Effector memory CD8-positive, alpha-beta T cell (primary cell): ENCODE measurements at regions not wholly inside any gene's neighbourhood (a gene's known extent, or its start where the extent isn't known, plus 50 kb on each side); places are given as distances from the start of the nearest gene placed in this dataset.
"Not testable (repeated sequence)": the region's sequence is repeated elsewhere in the genome, so short reads cannot be mapped to it uniquely, and the experiment has no call there.

ENCODE experiments used
- ATAC-seq: fragments of 150-1000 bp; cut with Tn5 transposase; replicated peaks from 2 replicates; pipeline ENCODE4 v1.10.0; 2021; ENCODE audit warnings: mild to moderate bottlenecking, moderate library complexity
- DNase-seq, 3 experiments: peaks; one replicate each; pipeline ENCODE4 v3.0.0; 2021
- H3K27ac Mint-ChIP-seq, 2 donors: one replicate each; pipeline ENCODE4 v1.8.0; 2022; ENCODE audit warnings: mild to moderate bottlenecking in 2 of 2, mixed read lengths in 2 of 2, moderate library complexity in 2 of 2
- H3K27me3 Mint-ChIP-seq, 2 donors: one replicate each; pipeline ENCODE4 v1.8.0; 2022; ENCODE audit warnings: mixed read lengths in 2 of 2
- H3K36me3 Mint-ChIP-seq: one replicate; pipeline ENCODE4 v1.8.0; 2022; ENCODE audit warnings: mild to moderate bottlenecking, moderate library complexity, mixed read lengths; ENCODE audit not compliant: insufficient read depth
- H3K4me1 Mint-ChIP-seq, 2 donors: one replicate each; pipeline ENCODE4 v1.8.0; 2022; ENCODE audit warnings: low read depth in 2 of 2, mixed read lengths in 2 of 2
- H3K4me3 Mint-ChIP-seq, 2 donors: one replicate each; pipeline ENCODE4 v1.8.0; 2022; ENCODE audit warnings: mild to moderate bottlenecking in 2 of 2, mixed read lengths in 2 of 2, moderate library complexity in 2 of 2
- H3K9me3 Mint-ChIP-seq, 2 donors: one replicate each; pipeline ENCODE4 v1.8.0; 2022; ENCODE audit warnings: mixed read lengths in 2 of 2

DNA sequence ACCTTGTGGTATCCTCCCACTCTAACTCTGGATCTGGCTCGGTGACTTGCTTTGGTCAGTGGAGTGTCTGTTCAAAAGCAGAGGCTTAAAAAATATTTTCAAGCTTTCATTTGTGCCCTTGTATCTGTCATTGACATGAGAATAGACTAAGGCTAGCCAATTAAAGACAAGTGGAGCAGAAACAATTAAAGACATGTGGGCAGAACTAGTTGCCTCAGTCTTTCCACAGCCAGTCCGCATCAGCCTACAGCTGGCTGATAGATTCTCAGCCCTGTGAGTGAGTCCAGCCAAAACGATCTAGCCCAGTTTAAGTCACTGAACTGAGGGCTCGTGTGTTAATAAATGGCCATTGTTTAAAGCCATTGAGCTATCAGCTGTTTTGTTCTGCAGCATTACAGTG, 185.2 kb upstream of the DGKB start:
- no peak for ATAC-seq
- Mint-ChIP-seq H3K27me3 (no peaks in the 10 kb centered on the region), H3K27ac (no peak overlapping the region)

DNA sequence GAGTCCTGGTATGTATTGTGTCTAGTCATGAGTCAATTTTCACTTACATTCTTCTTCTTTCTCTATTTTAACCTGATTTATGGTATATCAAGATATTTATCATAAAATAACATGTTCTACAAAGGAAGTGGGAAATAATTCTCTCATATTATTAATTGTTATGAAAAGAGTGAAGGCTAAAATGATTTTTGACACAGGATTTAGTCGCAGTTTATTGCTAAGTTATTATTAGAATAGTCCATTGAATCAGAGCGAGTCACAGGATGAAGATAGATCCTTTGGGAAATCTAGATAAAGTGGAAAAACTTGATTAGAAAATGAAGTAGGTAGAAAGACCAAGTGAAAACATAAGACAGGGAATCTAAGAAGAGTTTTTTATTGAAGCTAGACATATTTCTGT, 184.3 kb upstream of the DGKB start:
- Mint-ChIP-seq H3K4me1 (no peaks in the 10 kb centered on the region), H3K27me3 (no peaks in the 10 kb centered on the region), H3K36me3 (no peaks in the 10 kb centered on the region), H3K4me3 (no peak overlapping the region), H3K9me3 (peaks cover 4 to 8% of the 10 kb centered on the region in 2 donors), H3K27ac (no peak overlapping the region)
- DNase-seq (no peak), ATAC-seq (no peak)

More for the DNA sequence above, 185.2 kb upstream of the DGKB start:
- DNase-seq: no peak
- no peaks in the 10 kb centered on the region for H3K4me1 Mint-ChIP-seq
- peaks cover 4 to 8% of the 10 kb centered on the region in 2 donors for H3K9me3 Mint-ChIP-seq
- H3K36me3 Mint-ChIP-seq: no peaks in the 10 kb centered on the region
- H3K4me3 Mint-ChIP-seq: no peak overlapping the region

DNA sequence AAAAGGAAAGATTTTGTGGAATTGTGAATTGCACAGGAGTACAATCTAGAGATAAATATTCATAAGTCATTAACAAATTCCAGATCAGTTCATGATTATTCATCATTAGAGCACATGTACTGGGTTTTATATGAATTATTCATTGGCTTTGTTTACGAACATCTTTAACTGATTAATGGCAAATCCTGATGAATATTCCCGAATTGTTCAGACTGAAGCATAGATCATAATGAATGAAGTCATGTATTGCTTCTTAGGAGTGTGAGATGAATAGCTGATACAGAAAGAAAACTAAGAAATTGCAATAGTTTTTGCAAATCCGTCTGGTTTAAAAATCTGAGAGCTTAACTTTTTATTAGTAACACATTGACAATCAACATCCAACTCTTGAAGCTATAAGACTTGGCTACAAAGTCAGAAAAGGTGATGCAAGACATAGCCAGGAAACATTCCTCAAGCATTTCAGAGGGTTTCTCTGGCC, 183.6 kb upstream of the DGKB start:
- DNase-seq: no peak
- Mint-ChIP-seq H3K36me3 (no peaks in the 10 kb centered on the region), H3K27ac (no peak overlapping the region), H3K9me3 (peaks cover 4 to 8% of the 10 kb centered on the region in 2 donors), H3K4me1 (no peaks in the 10 kb centered on the region), H3K27me3 (no peaks in the 10 kb centered on the region), H3K4me3 (no peak overlapping the region)
- no peak for ATAC-seq

DNA sequence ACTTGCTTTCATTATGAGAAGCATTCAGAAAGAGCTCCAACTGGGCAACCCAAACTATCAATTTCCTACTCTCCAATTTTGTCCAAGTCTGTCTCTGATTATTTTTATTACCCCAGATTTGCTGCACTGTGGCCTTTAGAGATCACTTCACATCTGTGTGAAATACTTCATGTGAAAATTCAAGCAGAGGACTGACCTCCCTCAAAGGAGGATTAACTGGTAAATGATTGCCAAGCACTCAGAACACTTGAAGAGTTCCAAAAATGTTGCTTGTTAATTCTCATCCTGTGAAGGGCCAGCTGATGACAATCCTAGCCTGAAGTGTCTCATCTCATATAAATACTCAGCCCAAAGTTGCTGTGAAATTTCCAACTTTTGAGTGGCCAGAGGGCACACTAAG, 182.8 kb upstream of the DGKB start:
- no peak for ATAC-seq
- DNase-seq: no peak
- no peak overlapping the region for H3K27ac Mint-ChIP-seq
- H3K4me3 Mint-ChIP-seq: no peak overlapping the region
- no peaks in the 10 kb centered on the region for H3K4me1 Mint-ChIP-seq
- H3K27me3 Mint-ChIP-seq: no peaks in the 10 kb centered on the region
- H3K36me3 Mint-ChIP-seq: no peaks in the 10 kb centered on the region
- H3K9me3 Mint-ChIP-seq: peaks cover 4 to 8% of the 10 kb centered on the region in 2 donors

DNA sequence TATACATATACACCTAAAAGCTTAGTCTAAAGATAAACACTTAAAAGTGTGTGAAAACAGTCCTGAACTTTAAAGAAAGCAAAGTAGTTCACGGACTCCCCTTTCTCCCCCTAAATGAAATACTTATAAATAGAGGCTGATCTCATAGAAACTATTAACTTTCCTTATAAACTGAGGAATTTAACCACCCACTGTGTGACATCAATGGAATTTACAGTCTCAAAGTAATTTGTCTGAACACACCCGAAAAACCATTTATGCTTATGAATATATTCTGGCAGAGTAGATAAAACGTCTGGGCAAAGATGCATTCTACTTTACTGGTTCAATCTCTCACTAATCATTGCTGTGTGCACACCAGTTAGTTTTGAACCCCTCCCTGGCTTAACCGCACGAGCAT, 181.8 kb upstream of the DGKB start:
- Mint-ChIP-seq H3K36me3 (no peaks in the 10 kb centered on the region), H3K9me3 (peaks cover 0 to 3% of the 10 kb centered on the region in 2 donors), H3K27me3 (no peaks in the 10 kb centered on the region), H3K4me3 (no peak overlapping the region), H3K27ac (no peak overlapping the region), H3K4me1 (no peaks in the 10 kb centered on the region)
- DNase-seq: no peak
- ATAC-seq: no peak

DNA sequence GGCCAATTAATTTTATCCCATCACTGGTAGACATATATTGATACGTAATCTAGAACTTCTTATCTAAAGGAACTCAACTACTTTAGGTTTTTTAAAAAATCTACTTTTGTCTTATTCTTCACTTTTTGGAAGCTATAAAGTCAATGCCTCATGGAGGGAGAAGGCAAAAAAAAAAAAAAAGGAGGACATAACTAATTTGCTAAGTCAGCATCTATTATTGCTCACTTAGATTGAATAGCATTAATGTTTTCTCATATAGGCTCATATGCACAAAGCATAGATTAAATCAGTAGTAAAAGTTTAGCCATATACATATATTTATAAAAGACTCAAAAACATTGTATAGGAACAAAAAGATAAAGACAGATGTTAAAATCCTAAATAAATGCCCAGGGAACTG, 179.3 kb upstream of the DGKB start:
- Mint-ChIP-seq H3K9me3 (peaks cover 0 to 2% of the 10 kb centered on the region in 2 donors), H3K4me1 (no peaks in the 10 kb centered on the region), H3K27ac (no peak overlapping the region), H3K4me3 (no peak overlapping the region), H3K27me3 (no peaks in the 10 kb centered on the region), H3K36me3 (no peaks in the 10 kb centered on the region)
- DNase-seq (no peak), ATAC-seq (no peak)

DNA sequence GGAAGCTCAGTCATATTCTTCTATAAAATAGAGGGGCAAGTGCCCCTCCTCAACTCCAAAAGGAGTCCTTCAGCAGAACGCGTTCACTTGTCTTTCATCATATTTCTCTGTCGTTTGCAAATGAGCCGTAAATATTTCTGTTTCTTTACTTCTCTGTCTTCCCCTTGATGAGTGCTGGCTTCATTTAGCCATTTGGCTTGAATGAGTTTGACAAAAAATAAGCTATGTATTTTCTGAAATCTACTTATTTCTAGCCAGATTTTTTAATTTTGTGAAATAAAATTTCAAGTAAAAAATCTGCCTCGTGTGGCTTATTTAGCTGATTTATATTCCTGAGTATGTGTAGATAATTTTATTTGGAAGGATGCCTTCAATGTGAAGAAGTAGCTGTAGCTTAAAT, 170.8 kb upstream of the DGKB start:
- ATAC-seq (no peak), DNase-seq (no peak)
- H3K9me3 Mint-ChIP-seq: peaks cover 0 to 4% of the 10 kb centered on the region in 2 donors
- no peaks in the 10 kb centered on the region for H3K4me1 Mint-ChIP-seq
- H3K27me3 Mint-ChIP-seq: no peaks in the 10 kb centered on the region
- H3K27ac Mint-ChIP-seq: no peak overlapping the region
- H3K4me3 Mint-ChIP-seq: no peak overlapping the region
- no peaks in the 10 kb centered on the region for H3K36me3 Mint-ChIP-seq

DNA sequence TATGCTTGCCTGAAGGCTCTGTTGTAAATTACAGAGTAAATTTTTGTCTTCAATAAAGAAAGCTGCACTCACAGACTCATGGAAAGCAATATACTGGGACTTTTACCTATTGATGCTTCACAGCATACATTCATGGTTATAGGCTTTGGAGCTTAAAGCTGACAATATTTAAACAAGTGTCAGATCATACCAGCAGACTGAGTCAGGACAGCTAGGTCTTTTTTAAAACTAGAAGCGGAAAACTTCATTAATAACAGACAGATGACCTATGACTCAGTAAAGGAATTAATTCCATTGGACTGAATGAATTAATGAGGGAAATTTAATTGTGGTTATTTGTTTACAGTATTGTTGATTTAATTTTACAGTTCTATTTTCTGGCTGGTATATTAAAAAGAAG, 165.8 kb upstream of the DGKB start:
- Mint-ChIP-seq H3K36me3 (no peaks in the 10 kb centered on the region), H3K4me3 (no peak overlapping the region), H3K9me3 (peaks cover 0 to 7% of the 10 kb centered on the region in 2 donors), H3K27ac (no peak overlapping the region), H3K4me1 (no peaks in the 10 kb centered on the region), H3K27me3 (no peaks in the 10 kb centered on the region)
- ATAC-seq (no peak), DNase-seq (no peak)

DNA sequence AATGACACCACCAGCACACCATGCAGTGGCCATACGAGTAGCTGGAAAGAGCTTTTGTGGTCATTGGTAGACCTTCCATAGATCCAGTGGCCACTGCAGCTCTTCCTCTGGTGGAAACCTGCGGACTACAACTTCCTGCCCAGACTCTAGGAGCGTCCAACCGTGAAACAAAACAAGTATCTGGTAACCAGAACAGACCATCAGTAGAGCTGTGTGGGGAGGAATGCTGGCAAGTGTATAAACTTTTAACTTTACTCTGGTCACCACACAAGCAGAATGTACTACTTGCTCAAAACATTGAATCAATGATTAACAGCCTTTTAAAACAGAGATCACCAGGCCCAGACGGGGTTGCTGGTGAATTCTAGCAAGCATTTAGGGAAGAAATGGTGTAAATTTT, 154.7 kb upstream of the DGKB start:
- DNase-seq (no peak), ATAC-seq (no peak)
- H3K36me3 Mint-ChIP-seq: no peaks in the 10 kb centered on the region
- H3K27me3 Mint-ChIP-seq: no peaks in the 10 kb centered on the region
- no peak overlapping the region for H3K27ac Mint-ChIP-seq
- H3K4me3 Mint-ChIP-seq: no peak overlapping the region
- H3K4me1 Mint-ChIP-seq: no peaks in the 10 kb centered on the region
- peaks cover 2 to 8% of the 10 kb centered on the region in 2 donors for H3K9me3 Mint-ChIP-seq

DNA sequence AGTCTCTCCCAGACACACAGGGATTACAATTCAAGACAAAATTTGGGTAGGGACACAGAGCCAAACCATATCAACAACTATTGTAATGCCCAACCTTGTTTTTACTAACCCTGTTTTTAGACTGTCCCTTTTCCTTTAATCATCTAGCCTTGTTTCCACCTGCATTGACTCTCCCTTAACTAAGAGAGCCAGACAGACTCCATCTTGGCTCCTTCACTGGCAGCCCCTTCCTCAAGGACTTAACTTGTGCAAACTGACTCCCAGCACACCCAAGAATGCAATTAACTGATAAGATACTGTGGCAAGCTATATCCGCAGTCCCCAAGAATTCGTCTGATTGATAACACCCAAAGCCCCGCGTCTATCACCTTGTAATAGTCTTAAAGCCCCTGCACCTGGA, 151.8 kb upstream of the DGKB start:
- not testable (repeated sequence) for H3K4me3 Mint-ChIP-seq, H3K9me3 Mint-ChIP-seq, H3K27me3 Mint-ChIP-seq, ATAC-seq, H3K27ac Mint-ChIP-seq, DNase-seq, H3K36me3 Mint-ChIP-seq, H3K4me1 Mint-ChIP-seq

DNA sequence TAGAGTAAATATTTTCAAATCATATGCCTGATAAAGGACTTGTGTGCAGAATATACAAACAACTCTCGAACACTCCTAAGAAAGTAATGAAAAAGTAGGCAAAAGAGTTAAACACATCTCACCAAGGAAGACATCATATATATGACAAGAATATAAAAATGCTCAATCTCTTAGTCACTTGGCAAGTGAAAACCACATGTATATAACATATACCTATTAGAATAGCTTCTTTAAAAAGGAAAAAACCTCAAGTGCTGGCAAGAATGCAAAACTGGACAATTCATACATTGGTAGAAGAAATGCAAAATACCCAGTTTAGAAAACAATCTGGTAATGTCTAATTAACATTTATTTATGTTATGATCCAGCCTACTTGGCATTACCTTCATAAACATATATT, 146.6 kb upstream of the DGKB start:
- H3K9me3 Mint-ChIP-seq: peaks cover 0 to 4% of the 10 kb centered on the region in 2 donors
- DNase-seq (no peak), ATAC-seq (no peak)
- H3K4me3 Mint-ChIP-seq: no peak overlapping the region
- no peak overlapping the region for H3K27ac Mint-ChIP-seq
- H3K4me1 Mint-ChIP-seq: no peaks in the 10 kb centered on the region
- no peaks in the 10 kb centered on the region for H3K27me3 Mint-ChIP-seq
- H3K36me3 Mint-ChIP-seq: no peaks in the 10 kb centered on the region

DNA sequence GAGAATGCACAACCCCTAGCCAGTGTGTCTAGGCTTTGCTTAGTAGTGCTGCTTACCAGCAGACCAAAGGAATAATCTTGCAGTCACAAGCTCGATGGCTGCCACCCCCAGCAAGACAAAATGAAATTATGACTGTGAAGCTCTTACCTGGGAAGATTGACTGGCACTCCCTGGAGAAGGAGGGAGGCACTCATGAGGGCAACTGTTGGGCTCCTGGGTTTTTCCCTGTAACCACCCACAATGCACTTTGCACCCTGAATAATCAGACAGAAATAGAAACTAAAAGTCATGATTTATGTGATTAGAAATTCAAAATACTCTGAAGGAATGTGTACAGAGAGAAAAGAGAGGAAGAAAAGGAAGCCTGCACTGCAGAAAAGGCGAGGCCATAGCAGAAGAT, 144.3 kb upstream of the DGKB start:
- ATAC-seq: no peak
- no peaks in the 10 kb centered on the region for H3K4me1 Mint-ChIP-seq
- DNase-seq: no peak
- peaks cover 0 to 4% of the 10 kb centered on the region in 2 donors for H3K9me3 Mint-ChIP-seq
- no peaks in the 10 kb centered on the region for H3K27me3 Mint-ChIP-seq
- peaks cover 2% of the 10 kb centered on the region for H3K36me3 Mint-ChIP-seq
- H3K4me3 Mint-ChIP-seq: no peak overlapping the region
- H3K27ac Mint-ChIP-seq: no peak overlapping the region

DNA sequence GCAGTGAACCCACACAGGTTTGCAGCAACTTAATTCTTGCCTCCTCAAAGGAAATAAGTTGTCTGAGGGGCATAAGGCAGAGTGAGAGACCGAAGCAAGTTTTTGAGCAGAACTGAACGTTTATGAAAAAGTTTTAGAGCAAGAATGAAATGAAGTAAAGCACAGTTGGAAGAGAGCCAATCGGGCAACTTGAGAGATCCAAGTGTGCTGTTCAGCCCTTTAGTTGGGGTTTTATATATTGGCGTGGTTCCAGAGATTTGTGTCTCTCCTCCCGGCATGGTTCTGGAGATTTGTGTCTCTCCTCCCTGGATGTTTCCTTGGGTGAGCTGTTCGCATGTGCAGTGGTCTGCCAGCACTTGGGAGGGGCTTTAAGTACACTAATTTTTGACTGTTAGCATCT, 141.4 kb upstream of the DGKB start:
- no peak for DNase-seq
- peaks cover 0 to 4% of the 10 kb centered on the region in 2 donors for H3K9me3 Mint-ChIP-seq
- H3K27me3 Mint-ChIP-seq: no peaks in the 10 kb centered on the region
- H3K36me3 Mint-ChIP-seq: peaks cover 2% of the 10 kb centered on the region
- H3K27ac Mint-ChIP-seq: no peak overlapping the region
- no peaks in the 10 kb centered on the region for H3K4me1 Mint-ChIP-seq
- no peak overlapping the region for H3K4me3 Mint-ChIP-seq
- no peak for ATAC-seq

DNA sequence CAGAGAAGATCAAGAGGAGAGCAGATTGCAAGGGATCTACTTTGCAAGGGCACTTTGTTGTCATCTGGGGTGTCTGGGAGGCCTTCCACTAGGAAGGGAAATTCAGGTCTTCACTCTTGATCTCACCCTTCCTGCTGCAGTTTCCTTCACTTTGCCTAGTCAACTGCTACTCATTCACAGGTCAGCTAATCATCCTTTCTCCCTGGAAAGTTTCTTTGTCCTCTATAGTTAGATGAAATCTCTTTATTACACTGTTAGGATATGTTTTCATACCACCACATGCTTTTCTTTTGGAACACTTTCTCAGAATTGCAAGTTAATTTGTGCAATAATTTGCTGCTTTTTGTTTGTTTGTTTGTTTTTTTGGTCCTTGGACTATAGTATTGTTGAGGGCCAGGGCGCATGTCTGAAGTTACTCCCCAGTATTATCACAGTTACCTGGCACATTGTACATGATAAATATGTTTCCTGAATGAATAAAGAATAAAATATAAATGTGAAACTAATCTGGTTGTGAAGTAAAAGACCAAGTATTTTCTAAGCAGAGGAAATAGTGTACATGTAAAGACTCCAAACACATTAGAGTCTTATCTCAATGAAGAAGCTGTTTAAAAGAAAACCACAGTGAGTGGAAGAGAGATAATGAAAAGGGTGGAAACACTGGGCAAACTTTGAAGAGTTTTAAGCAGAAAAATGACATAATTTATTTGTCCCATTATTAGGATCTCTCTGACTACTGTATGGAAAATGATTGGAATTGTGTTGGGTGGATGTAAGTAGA, 139.9 kb upstream of the DGKB start:
- H3K4me3 Mint-ChIP-seq: no peak overlapping the region
- peaks cover 0 to 4% of the 10 kb centered on the region in 2 donors for H3K9me3 Mint-ChIP-seq
- H3K27ac Mint-ChIP-seq: no peak overlapping the region
- ATAC-seq: no peak
- peaks cover 2% of the 10 kb centered on the region for H3K36me3 Mint-ChIP-seq
- DNase-seq: no peak
- no peaks in the 10 kb centered on the region for H3K4me1 Mint-ChIP-seq
- no peaks in the 10 kb centered on the region for H3K27me3 Mint-ChIP-seq
